ENCODE measurements at regions not wholly inside any gene's neighbourhood (a gene's known extent, or its start where the extent isn't known, plus 50 kb on each side); places are given as distances from the start of the nearest gene placed in this dataset.

GRCh38 chr13:73883162-73883561 is 251.0 kb downstream of the KLF12 start:
- no peak for TF ChIP-seq EZH2 (IDR thresholded peaks at IDR 0.05; ENCODE audit: borderline replicate concordance, low read length)
- no peak for TF ChIP-seq CTCF (conservative IDR thresholded peaks at IDR 0.05 in 1 of 2, IDR thresholded peaks at IDR 0.05 in 1 of 2; ENCODE audit: extremely low read depth in 1 of 2, insufficient read depth in 1 of 2, low read depth in 1 of 2, low read length in 2 of 2)

Measured in mammary epithelial cell (primary cell).